Activated naive CD4-positive, alpha-beta T cell treated with anti-CD3 and anti-CD28 coated beads, Interleukin-2, amount 10 ng/mL, durations not matched to agents 7 days and 5 days (primary cell): ENCODE measurements at regions not wholly inside any gene's neighbourhood (a gene's known extent, or its start where the extent isn't known, plus 50 kb on each side); places are given as distances from the start of the nearest gene placed in this dataset.

Experiments used
- CTCF ChIA-PET: fragments of 350-600 bp; sonication (Branson Sonifier 250); formaldehyde crosslinking; loops from one replicate; lab custom pipeline; 2021; ENCODE audit warnings: antibody characterized with exemption; lab: Charles Lee
- DNase-seq: peaks from one replicate; pipeline ENCODE4 v3.0.0-alpha.2; 2020
- H3K27ac Mint-ChIP-seq: one replicate; pipeline ENCODE4 v1.8.0; 2021; ENCODE audit warnings: mild to moderate bottlenecking, moderate library complexity, mixed read lengths
- H3K27me3 Mint-ChIP-seq: one replicate; pipeline ENCODE4 v1.8.0; 2021; ENCODE audit warnings: mild to moderate bottlenecking, mixed read lengths
- H3K36me3 Mint-ChIP-seq: one replicate; pipeline ENCODE4 v1.8.0; 2021; ENCODE audit warnings: mixed read lengths
- H3K4me1 Mint-ChIP-seq: one replicate; pipeline ENCODE4 v1.8.0; 2021; ENCODE audit warnings: mixed read lengths
- H3K4me3 Mint-ChIP-seq: one replicate; pipeline ENCODE4 v1.8.0; 2021; ENCODE audit warnings: mild to moderate bottlenecking, moderate library complexity, mixed read lengths
- H3K9me3 Mint-ChIP-seq: one replicate; pipeline ENCODE4 v1.8.0; 2021; ENCODE audit warnings: mixed read lengths

DNA sequence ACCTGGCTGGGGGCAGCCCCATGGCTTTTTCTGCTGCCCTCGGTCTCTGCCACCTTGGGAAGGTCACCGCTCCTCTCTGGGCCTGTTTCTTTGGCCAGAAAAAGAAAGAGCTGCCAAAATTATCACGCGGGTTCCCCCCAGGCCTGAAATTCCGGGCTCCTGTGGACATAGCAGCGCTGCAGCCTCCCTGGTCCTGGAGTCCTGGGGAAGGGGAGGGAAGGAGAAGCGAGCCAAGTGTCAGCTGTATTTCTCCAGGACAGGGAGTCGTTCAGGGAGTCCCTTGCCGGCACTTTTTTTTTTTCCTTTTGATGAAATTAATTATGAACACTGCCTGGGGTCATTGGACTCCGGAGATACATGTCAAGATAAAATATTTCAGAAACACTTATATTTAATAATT, 152.3 kb upstream of the GPR26 start:
- Mint-ChIP-seq H3K27me3 (peaks cover 15% of the 10 kb centered on the region), H3K36me3 (no peaks in the 10 kb centered on the region), H3K4me3 (no peak overlapping the region), H3K4me1 (no peaks in the 10 kb centered on the region), H3K9me3 (no peaks in the 10 kb centered on the region), H3K27ac (no peak overlapping the region)
- no peak for DNase-seq
- CTCF ChIA-PET, result no interaction called here

DNA sequence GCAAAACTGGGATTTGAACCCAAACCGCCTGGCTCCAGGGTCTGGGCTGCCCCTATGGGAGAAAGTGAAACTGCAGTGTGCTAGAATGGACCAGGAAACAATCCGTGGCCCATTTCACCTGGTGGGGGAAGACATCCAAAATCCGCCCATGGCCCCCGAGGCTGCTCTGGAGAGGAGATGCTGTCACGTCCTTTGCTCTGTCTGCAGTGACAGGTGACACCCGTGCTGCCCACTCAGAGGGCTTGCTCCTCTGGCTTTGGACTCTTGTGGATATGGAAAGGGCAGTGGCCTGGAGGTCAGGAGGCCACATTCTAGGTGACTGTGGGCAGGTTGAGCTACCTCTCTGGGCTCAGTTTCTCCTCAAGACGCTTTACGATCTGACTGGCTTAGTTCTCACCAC, 151.2 kb upstream of the GPR26 start:
- Mint-ChIP-seq H3K4me3 (no peak overlapping the region), H3K27me3 (peaks cover 15% of the 10 kb centered on the region), H3K9me3 (no peaks in the 10 kb centered on the region), H3K36me3 (no peaks in the 10 kb centered on the region), H3K27ac (no peak overlapping the region), H3K4me1 (no peaks in the 10 kb centered on the region)
- CTCF ChIA-PET, result no interaction called here
- no peak for DNase-seq

DNA sequence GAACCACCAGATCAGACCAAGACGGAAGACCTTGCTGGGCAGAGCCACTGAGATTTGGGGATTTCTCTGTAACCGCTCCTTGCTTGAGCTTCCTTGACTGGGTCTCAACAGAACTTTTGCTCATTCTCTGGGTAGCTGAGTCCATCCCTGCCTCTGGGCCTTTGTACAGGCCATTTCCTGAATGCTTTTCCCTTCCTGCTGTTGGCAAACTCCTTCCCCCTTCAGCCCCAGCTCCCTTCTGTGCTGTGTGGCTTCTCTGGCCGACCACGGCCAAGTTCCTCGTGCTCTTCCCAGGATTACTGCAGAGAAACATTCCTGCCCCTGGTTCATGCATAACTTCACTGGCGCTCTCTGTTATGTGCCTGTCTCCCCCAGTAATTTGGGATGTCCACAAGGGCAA, 150.5 kb upstream of the GPR26 start:
- Mint-ChIP-seq H3K36me3 (no peaks in the 10 kb centered on the region), H3K4me3 (no peak overlapping the region), H3K27me3 (peaks cover 15% of the 10 kb centered on the region), H3K27ac (no peak overlapping the region), H3K4me1 (no peaks in the 10 kb centered on the region), H3K9me3 (no peaks in the 10 kb centered on the region)
- DNase-seq, result no peak
- CTCF ChIA-PET, result no interaction called here

GRCh38 chr10:123516291-123516690, 149.9 kb upstream of the GPR26 start:
- no peak for DNase-seq
- H3K27ac Mint-ChIP-seq, result no peak overlapping the region
- H3K9me3 Mint-ChIP-seq, result no peaks in the 10 kb centered on the region
- H3K4me1 Mint-ChIP-seq, result no peaks in the 10 kb centered on the region
- CTCF ChIA-PET, result no interaction called here
- H3K27me3 Mint-ChIP-seq, result peaks cover 15% of the 10 kb centered on the region
- H3K36me3 Mint-ChIP-seq, result no peaks in the 10 kb centered on the region
- H3K4me3 Mint-ChIP-seq, result no peak overlapping the region

DNA sequence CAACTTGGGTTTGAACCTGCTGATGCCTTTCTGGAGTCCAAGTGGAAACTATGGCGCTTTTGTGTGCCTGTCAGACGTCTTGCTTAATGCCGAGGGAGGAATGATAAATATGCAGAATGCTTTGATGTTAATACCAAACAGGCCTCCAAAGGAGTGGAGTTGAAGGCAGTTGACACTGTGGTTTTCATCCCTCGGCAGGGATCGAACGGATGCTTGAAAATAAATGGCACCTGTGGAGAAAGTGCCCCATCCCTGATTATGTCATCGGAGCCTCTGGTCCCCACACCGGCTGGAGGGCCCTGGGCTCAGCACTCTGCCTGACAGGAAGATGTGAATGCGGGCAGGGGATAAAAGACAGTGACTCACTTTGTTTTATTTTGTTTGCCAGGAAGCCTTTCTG, 148.7 kb upstream of the GPR26 start:
- no peak for DNase-seq
- Mint-ChIP-seq H3K4me3 (no peak overlapping the region), H3K36me3 (no peaks in the 10 kb centered on the region), H3K27me3 (peaks cover 15% of the 10 kb centered on the region), H3K27ac (no peak overlapping the region), H3K9me3 (no peaks in the 10 kb centered on the region), H3K4me1 (no peaks in the 10 kb centered on the region)
- CTCF ChIA-PET, result no interaction called here

DNA sequence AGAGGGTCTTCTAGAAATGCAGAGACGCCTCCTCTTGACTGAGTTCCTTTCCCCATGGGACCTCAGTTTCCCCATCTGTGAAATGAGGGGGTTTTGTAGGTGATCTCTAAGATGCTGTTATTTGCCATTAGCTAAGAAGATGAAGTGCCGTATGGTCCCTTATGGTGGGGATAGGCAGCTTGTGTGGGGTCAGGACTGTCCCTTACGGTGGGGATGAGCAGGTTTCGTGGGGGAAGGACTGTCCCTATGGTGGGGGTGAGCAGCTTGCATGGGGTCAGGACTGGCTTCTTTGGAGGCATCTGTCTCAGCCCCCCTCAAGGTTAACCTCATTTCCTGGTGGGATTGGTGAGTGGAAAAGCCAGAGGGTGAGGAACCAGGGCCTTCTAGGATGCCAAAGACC, 148.3 kb upstream of the GPR26 start:
- DNase-seq, result no peak
- no peaks in the 10 kb centered on the region for H3K36me3 Mint-ChIP-seq
- no peak overlapping the region for H3K4me3 Mint-ChIP-seq
- no peaks in the 10 kb centered on the region for H3K9me3 Mint-ChIP-seq
- CTCF ChIA-PET, result no interaction called here
- H3K4me1 Mint-ChIP-seq, result no peaks in the 10 kb centered on the region
- peaks cover 15% of the 10 kb centered on the region for H3K27me3 Mint-ChIP-seq
- no peak overlapping the region for H3K27ac Mint-ChIP-seq

GRCh38 chr10:123518765-123519164, 147.4 kb upstream of the GPR26 start:
- peaks cover 15% of the 10 kb centered on the region for H3K27me3 Mint-ChIP-seq
- no peak for DNase-seq
- no peak overlapping the region for H3K4me3 Mint-ChIP-seq
- CTCF ChIA-PET, result no interaction called here
- no peaks in the 10 kb centered on the region for H3K9me3 Mint-ChIP-seq
- no peaks in the 10 kb centered on the region for H3K36me3 Mint-ChIP-seq
- no peaks in the 10 kb centered on the region for H3K4me1 Mint-ChIP-seq
- no peak overlapping the region for H3K27ac Mint-ChIP-seq

DNA sequence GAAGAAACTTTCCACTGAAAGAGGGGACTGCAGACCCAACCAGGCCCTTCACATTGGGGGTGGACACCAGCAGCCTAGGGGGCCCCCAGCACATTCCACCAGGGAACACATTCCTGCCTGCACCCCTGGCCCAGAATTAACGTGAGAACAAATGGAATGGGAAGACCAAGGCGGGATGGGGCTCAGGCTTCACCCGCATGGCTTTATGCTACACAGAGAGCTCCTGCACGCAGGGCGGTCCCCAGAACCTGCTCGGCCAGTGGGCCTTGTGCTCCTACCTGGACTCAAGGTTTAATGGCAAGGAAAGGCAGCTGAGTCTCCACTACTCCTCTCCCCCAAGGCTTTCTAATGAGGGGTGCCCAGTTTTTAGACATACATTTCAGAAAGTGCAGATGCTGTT, 146.3 kb upstream of the GPR26 start:
- CTCF ChIA-PET, result no interaction called here
- Mint-ChIP-seq H3K27ac (no peak overlapping the region), H3K4me3 (no peak overlapping the region), H3K27me3 (peaks cover 14% of the 10 kb centered on the region), H3K9me3 (no peaks in the 10 kb centered on the region), H3K4me1 (no peaks in the 10 kb centered on the region), H3K36me3 (no peaks in the 10 kb centered on the region)
- no peak for DNase-seq

- H3K9me3 Mint-ChIP-seq, result no peaks in the 10 kb centered on the region
- H3K4me3 Mint-ChIP-seq, result no peak overlapping the region
- H3K27ac Mint-ChIP-seq, result no peak overlapping the region
- no peaks in the 10 kb centered on the region for H3K4me1 Mint-ChIP-seq
- DNase-seq, result no peak
- CTCF ChIA-PET, result no interaction called here
- peaks cover 9% of the 10 kb centered on the region for H3K27me3 Mint-ChIP-seq
- H3K36me3 Mint-ChIP-seq, result no peaks in the 10 kb centered on the region
Measured at GRCh38 chr10:123521076-123521475, 145.1 kb upstream of the GPR26 start.

DNA sequence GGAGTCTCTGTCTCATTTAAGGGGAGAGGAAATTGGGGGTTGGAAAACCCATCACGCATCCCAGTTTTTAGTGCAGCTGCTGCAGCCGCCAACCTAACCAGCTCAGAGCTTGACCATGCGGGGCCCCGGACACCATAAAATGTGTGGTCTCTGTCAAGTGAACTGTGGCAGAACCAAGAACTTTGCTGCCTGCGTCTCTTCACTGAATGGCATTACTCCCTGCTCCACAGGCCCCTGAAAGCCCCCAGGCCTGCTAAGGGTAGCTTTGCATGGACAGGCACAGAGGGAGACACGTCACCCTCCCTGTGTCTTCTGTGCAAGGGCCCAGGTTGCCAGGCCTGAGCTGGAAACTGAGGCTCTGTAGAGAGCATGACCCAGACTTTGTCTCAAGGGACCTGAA, 144.6 kb upstream of the GPR26 start:
- H3K27me3 Mint-ChIP-seq, result peaks cover 10% of the 10 kb centered on the region
- H3K4me3 Mint-ChIP-seq, result no peak overlapping the region
- DNase-seq, result no peak
- no peaks in the 10 kb centered on the region for H3K36me3 Mint-ChIP-seq
- H3K4me1 Mint-ChIP-seq, result no peaks in the 10 kb centered on the region
- H3K27ac Mint-ChIP-seq, result no peak overlapping the region
- H3K9me3 Mint-ChIP-seq, result no peaks in the 10 kb centered on the region
- CTCF ChIA-PET, result no interaction called here

DNA sequence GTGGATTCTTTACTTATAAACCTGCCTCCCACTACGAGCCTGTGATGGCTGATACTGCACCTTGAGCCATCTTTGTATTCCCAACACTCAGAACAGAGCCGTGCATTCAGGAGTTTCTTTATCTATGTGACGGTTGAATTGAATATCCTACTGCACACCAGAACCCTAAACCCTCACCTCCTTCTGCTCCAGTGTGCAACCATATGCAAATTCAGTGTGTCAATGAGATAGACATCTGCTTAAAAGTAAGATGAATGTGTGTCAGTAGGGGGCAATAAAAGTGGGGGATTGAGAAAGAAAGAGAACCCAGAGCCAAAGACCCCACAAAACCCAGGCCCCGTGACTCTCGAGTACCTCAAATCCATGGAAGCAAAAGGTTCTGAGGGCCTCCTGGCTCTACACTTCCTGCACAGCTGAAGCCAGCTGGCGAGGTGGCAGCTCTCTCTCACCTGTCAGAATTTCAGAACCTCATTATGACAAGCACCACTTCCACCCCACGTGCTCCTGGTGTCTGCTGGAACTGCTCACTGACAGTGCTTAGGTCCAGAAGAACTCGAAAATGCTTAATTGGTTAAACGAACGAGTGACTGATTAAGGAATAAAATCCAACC, 143.3 kb upstream of the GPR26 start:
- H3K4me3 Mint-ChIP-seq, result no peak overlapping the region
- H3K36me3 Mint-ChIP-seq, result no peaks in the 10 kb centered on the region
- H3K9me3 Mint-ChIP-seq, result no peaks in the 10 kb centered on the region
- H3K27me3 Mint-ChIP-seq, result peaks cover 10% of the 10 kb centered on the region
- H3K4me1 Mint-ChIP-seq, result no peaks in the 10 kb centered on the region
- no peak overlapping the region for H3K27ac Mint-ChIP-seq
- CTCF ChIA-PET, result no interaction called here
- DNase-seq, result no peak

GRCh38 chr10:123523833-123524232, 142.3 kb upstream of the GPR26 start:
- H3K27ac Mint-ChIP-seq, result no peak overlapping the region
- H3K27me3 Mint-ChIP-seq, result peaks cover 6% of the 10 kb centered on the region
- DNase-seq, result no peak
- no peaks in the 10 kb centered on the region for H3K9me3 Mint-ChIP-seq
- CTCF ChIA-PET, result no interaction called here
- no peaks in the 10 kb centered on the region for H3K4me1 Mint-ChIP-seq
- no peaks in the 10 kb centered on the region for H3K36me3 Mint-ChIP-seq
- no peak overlapping the region for H3K4me3 Mint-ChIP-seq

GRCh38 chr10:123526356-123527064, 139.6 kb upstream of the GPR26 start:
- H3K27ac Mint-ChIP-seq, result no peak overlapping the region
- CTCF ChIA-PET, result no interaction called here
- no peaks in the 10 kb centered on the region for H3K36me3 Mint-ChIP-seq
- no peak for DNase-seq
- peaks cover 6% of the 10 kb centered on the region for H3K27me3 Mint-ChIP-seq
- H3K9me3 Mint-ChIP-seq, result no peaks in the 10 kb centered on the region
- H3K4me1 Mint-ChIP-seq, result no peaks in the 10 kb centered on the region
- H3K4me3 Mint-ChIP-seq, result no peak overlapping the region

- DNase-seq, result no peak
- CTCF ChIA-PET, result no interaction called here
- no peaks in the 10 kb centered on the region for H3K4me1 Mint-ChIP-seq
- H3K27ac Mint-ChIP-seq, result no peak overlapping the region
- H3K4me3 Mint-ChIP-seq, result no peak overlapping the region
- H3K36me3 Mint-ChIP-seq, result no peaks in the 10 kb centered on the region
- peaks cover 1% of the 10 kb centered on the region for H3K9me3 Mint-ChIP-seq
- H3K27me3 Mint-ChIP-seq, result peaks cover 6% of the 10 kb centered on the region
Measured at GRCh38 chr10:123527151-123527550, 139.0 kb upstream of the GPR26 start.

DNA sequence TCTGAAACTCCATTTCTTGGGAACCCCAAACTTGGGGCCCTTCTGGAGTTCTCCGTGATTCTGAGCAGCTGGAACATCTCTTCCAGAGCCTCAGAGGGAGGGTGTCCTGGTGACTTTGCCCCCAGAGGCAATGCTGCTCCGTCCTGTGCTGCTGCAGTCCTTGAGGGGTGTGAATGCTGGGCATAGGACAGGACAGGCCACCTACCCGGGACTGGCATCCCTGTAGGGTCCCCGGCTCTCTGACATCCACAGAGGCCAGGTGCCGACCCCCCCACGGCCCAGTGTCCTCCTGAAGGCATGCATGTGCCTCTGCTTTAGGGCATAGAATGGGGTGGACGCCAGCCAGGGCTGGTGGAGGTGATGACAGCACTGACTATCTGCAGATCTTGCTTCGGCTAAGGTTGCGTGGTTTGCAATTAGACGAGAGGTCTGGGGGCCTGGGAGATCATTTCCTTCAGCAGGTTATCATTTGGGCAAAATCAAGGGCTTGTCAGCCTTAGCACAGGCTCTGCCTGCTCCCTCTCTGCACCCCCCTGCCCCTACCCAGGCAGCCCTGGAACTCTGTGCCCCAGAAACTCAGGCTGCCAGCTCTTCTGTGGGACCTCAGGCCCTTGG, 136.9 kb upstream of the GPR26 start:
- no peak overlapping the region for H3K4me3 Mint-ChIP-seq
- CTCF ChIA-PET, result no interaction called here
- H3K27ac Mint-ChIP-seq, result no peak overlapping the region
- peaks cover 2% of the 10 kb centered on the region for H3K9me3 Mint-ChIP-seq
- H3K27me3 Mint-ChIP-seq, result peaks cover 6% of the 10 kb centered on the region
- H3K36me3 Mint-ChIP-seq, result no peaks in the 10 kb centered on the region
- DNase-seq, result no peak
- H3K4me1 Mint-ChIP-seq, result no peaks in the 10 kb centered on the region
